ENCODE measurements at regions not wholly inside any gene's neighbourhood (a gene's known extent, or its start where the extent isn't known, plus 50 kb on each side); places are given as distances from the start of the nearest gene placed in this dataset.

DNA sequence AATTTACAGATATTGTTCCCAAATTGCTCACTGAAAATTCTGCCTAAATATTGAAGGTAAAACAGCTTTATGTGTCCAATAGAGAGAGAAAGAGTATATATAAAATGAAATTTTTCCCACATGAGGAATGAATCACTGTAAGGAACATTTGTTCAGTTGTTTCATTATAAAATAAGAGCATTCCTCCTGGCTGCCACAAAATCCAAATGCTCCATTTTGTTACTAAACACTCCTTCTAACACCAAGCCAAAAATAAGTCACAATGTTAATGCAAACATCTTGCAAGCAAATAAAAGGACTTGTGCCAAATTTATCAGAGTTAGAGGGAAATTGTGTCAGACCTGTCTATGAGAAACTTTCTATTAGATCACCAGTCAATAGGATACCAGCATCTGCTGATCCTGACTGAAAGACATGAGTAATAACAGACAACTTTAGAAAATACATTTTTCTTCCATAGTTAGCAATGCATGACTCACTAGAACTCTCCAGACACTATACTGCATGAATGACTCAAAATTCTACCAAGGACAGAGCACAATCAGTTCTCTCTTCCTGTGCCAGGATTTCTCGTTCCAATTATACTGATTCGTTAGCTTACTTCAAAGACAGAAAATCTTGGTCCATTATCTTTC is 83.5 kb upstream of the FNDC3A start:
- peak; percentile 15 for DNase-seq

DNA sequence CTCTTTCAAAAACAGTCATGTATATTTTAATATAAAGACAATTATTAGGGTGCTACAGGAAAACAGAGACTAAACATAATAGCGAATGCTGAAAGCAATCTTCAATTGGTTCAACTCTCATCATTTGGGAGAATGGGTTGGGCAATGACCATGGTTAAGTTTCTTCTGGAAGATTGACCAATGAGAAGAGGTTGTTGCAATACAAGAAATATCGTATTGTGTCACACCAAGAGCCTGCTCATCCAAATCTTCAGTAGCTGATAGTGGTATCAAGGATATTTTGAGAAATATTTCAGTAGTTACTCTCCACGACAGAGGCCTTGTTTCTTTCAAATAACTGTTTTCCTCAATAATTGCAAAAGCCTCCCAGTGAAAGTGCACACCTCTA is 83.0 kb upstream of the FNDC3A start:
- DNase-seq, result no peak

DNA sequence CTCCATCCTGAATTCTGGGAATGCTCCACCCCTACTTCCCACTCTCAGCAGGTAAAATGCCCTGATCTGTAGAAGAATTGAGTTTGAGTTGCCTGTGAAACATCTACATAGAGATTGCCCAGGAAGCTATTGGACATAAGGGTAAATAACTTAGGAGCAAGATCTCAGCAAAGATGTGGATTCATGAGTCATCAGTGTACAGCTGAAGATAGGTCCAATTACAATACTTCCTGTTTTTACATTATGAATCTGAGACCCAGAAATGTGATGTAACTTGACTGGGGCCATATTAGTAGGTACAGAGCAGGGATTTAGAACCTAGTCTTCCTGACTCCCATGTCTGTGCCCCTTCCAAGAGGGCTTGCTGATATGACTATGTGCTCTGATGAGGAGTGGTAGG is 79.4 kb upstream of the FNDC3A start:
- no peak for DNase-seq

DNA sequence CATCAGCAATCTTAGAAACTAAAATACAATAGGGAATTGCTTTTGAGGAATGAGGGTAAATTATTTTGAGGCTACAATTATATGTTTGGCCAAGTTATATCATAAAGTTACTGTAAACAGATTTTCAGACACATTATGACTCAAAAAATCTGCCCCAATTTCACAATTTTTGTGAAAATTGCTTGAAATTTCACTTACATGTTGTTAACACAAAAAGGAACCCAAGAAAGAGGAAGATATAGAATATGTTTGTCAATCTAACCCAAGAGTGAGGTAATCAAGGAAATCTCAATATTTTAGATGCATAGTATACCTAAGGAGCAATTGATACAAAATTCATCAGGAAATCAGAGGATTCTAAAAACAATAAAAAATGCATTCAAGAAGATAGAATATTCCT is 73.9 kb upstream of the FNDC3A start:
- no peak for DNase-seq

DNA sequence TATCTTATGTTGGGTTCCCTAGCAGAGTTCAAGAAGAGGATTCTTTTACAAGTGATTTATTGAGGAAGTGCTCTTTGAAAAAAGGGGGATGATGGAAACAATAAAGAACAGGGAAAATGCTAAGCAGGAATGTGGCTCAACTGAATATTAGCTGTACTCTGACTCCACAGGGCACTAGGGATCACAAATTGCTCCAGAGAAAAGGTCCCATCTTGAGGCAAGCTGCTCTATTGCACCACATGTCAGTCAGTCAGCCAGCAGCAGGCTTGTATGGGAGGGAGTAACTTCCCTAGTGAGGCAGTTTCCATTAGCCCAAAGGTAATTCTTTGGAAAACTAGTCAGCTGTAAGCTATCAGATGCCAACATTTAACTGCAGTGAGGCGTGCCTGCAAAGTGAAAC is 73.3 kb upstream of the FNDC3A start:
- no peak for DNase-seq

DNA sequence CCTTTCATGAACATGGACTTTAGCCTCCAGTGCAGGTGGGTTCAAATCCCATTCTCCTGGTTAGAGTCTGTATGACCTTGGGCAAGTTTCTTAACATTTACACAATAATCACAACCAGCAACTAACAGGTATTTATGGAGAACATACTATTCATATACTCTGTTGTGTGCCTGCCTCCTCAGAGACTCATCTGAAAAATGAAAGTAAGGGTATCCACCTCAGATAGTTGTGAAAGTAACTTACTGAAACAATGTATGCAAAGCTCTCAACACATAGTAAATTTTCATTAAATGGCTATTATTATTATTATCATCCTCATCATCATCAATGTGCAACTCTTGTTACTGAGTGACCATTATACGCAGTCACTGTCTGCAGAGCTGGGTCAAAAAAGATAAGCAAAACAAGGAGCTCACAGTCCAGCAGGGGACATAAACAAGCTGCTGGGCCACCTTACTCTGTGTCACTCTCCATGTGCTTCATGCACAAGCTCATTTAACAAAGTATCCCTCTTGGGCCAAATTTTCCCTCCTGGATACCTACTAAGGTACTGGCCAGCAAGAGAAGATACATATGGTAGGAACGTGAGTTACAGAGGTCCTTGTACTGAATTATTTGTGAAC is 70.9 kb upstream of the FNDC3A start:
- DNase-seq, result no peak

DNA sequence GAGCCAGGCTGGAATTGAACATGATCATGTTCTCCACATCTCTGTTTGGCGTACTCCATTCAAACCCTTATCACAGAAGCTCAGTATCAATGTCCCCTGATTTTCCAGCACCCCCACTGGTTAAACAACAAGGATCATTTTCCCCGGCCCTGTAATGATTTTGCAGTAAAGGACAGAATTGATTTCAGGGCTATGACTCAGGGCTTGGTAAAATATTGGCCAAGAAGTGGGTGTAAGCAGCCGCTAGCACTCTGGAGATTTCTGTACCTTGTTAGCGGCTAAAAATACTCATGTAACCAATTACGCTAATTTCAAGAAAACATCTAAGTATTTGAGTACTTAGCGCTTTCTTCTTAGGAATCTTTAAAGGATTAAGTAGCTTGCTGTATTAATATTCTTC is 69.5 kb upstream of the FNDC3A start:
- no peak for DNase-seq

DNA sequence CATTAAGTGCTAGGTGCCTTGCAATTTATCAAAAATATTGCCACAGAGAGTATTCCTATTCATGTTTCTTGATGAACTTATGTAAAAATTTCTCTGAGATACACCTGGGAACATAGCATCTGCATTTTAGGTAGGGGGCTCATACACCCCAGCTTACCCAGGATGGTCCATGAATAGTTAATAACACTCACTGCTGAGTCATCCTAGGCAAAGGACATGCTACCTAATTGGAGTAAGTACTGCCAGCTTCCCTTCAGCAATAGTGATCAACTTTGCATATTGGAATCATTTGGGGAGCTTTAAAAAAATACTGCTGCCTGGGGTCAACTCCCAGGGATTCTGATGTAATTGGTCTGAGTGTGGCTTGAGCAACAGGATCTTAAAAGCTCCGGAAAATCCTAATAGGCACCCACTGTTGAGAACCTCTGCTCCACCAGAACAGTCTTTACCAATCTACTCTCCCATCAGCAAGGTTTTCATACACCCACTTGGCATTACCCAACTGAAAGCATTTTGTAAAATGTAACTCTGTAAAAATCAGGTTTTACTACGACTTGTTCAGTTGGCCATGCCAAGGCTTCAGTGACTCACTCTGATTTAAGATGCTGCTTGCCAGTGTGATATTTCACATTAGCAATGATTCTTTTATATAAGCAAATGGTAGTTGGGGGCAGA is 67.2 kb upstream of the FNDC3A start:
- DNase-seq, result no peak

DNA sequence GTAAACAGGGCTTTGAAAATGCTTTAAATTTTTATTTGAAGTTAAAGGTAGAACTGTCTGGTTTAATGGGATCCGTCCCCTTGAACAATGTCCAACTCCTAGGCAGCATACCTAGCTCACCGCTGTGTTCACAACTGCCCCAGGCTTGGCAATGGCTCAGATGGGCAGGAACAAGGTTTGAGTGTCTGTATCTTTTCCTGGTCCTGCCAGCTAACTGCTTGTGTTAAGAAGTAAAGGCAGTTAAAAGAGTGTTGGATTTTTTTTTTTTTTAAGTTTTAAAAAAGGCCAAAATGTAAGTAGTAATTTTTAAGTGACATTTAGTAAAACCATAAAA is 66.7 kb upstream of the FNDC3A start:
- no peak for DNase-seq

DNA sequence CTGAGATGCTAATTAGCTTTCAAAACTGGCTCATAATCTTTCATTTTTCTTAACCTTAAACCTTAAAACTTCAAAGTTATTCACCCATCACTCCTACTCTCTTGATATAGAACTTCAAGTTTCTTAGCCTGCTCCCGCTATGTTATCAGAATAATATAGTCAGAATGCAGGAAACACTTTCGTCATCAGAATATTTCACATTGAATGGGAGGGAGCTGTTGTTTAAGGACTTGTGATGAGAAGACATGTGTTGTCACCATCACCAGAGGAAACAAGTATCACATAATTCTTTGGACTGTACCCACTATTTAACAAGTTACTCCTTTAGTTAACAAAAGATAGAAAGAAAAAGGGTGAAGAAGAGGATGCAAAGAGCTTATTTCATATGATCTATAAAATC is 65.0 kb upstream of the FNDC3A start:
- DNase-seq, result no peak

DNA sequence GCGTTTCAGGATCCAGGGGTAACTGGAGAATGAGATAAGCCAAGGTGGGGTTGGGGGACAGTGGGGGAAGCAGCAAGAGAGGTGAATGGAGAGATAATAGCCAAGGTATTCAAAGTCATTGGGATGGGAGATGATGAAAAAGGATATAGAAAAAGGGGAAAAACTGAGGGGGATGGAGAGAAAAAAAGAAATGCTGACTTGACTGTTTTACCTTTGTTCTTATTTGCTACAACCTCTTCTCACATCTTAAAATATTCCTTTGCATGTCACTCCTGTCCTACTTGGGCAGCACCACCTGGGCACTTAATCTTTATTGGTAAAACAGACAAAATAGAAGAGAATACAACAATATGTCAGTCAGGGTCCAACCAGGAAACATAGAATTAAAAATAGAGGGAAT is 56.0 kb upstream of the FNDC3A start:
- no peak for DNase-seq

DNA sequence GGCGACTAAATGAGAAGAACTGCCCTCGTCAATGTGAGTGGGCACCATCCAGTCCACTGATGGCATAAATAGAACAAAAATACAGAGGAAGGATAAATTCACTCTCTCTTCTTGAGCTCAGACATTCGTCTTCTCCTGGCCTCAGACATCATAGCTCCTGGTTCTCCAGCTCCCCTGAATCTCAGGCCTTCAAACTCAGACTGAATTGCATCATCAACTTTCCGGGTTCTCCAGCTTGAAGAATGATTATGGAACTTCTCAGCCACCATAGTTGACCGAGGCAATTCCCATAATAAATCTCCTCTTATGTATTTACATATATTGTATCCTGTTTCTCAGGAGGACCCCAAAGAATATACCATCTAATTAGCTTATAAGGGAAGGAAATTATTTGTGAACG is 55.0 kb upstream of the FNDC3A start:
- DNase-seq, result no peak

DNA sequence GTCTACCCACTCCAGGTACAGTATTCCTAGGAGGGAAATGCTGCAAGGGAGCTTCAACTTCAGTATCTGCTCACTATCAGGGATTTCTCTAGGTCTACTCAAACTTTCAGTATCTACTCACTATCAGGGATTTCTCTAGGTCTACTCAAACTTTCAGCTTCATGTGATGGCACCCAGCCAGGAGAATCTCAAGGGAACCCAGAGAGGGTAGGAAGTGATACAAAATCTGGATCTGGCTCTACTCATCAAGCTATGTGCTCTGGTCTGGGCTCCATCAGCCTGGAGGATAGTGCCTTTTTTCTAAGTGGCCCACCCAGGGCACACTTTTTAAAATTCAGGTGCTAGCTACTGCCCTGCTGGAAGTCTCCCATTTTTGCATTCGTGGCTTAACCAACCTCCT is 52.3 kb upstream of the FNDC3A start:
- no peak for DNase-seq

DNA sequence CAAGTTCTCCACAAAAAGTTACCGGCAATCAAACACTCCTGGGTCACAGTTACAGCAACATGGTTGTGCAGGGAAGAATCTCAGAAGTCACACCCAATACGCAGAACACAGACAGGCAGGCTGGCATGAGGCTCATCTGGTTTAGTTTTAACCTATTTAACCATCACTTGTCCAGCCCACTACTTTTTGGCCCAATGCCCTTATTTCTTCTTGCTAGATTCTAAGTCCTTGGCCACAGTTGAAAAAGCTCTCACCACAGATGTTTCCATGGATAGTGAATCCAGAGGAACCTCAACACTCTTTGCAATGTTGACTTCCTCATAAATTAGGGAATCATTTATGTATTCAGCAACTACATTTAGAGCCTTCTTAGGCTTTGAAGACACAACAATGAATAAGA is 50.7 kb upstream of the FNDC3A start:
- DNase-seq, result no peak
